GM18502 (cell line): ENCODE measurements at regions not wholly inside any gene's neighbourhood (a gene's known extent, or its start where the extent isn't known, plus 50 kb on each side); places are given as distances from the start of the nearest gene placed in this dataset.
A peak's percentile ranks its signal among the peaks of the same experiment; 100 is the strongest.

Experiments
- ATAC-seq: cut with Tn5 transposase; IDR thresholded peaks from one replicate; pipeline ENCODE4 v1.9.1; 2021; ENCODE audit warnings: mild to moderate bottlenecking; ENCODE audit not compliant: unreplicated experiment, poor library complexity

GRCh38 chr7:113717739-113718138 is 201.1 kb downstream of the PPP1R3A start:
- ATAC-seq, result no peak

- ATAC-seq, result no peak
Observed at GRCh38 chr7:113715981-113716856, 202.6 kb downstream of the PPP1R3A start.

DNA sequence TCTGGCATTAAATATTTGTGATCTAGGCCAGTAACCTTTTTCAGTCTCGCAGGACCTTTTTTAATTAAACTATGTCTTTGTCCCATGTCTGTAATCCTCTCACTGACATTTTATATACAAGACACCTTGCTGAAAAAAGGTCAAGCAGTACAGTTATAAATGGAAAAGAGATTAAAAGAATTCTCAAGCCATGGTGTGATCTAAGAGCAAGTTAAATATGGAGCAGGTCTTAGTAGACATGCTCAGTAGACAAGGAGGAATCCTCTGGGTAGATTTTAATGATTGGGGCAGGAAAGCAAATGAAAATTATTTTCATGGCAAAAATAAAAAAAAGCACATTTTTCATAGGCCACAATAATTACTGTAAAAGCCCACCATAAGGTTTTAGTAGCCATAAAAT is 203.5 kb downstream of the PPP1R3A start:
- no peak for ATAC-seq

GRCh38 chr7:113710310-113711096 is 208.3 kb downstream of the PPP1R3A start:
- ATAC-seq, result peak; percentile 98

DNA sequence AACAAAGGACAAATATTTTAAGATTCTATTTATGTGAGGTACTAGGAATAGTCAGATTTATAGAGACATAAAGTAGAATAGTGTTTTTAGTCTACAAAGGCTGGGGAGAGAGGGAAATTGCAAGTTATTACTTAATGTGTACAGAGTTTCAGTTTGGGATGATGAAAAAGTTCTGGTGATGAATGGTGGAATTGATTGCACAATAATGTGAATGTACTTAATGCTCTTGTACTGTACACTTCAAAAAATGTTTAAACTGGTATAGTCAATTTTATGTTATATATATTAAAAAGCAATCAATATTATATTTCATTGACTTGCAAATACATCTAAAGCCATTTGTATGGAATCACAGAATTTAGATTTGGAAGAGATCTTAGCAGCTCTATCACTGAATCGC is 213.4 kb downstream of the PPP1R3A start:
- ATAC-seq, result no peak

DNA sequence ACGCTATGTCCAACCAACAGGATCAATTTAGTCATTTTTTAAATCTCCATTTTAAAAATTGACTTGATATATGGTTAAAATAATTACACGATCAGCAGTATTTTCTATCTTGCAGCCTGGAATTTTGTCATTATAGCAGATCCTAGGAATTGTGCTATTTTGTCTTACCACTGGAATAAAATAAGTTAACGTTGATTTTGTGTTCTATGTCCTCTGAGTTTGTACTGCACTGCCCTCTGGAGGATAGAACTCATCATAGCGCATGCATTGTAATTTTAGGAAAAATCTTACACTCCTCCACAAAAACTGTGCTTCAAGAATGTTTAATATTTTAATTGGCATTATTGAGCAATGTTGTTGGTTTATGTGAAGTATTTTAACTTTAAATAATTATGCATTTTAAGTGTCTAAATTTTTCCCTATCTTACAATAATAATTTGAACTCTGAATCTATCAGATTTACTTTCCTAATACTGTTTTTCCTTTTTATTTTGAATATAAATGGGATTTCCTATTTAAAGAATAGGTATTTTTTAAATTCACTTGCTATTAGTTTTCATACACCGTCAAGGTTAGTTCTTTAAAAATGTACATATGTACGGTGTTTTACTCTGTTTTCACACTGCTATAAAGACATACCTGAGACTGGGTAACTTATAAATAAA is 220.1 kb downstream of the PPP1R3A start:
- peak; percentile 64 for ATAC-seq

DNA sequence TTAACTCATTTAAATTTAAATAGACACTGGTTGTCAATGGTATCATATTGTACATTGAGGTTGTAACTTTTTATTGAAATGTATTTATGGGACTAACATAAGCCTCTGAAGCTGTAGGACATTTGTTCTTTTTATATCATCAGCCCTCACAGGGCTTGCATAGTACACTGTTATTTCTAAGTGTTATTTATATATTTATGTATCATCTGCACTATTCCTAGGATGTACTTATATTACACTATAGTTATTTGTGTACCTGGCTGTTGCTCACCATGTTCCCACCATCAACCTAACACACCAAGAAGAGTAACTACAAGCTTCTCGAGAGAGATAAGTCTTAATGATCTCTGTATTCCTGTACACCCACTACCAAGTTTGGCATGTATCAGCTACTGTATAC is 224.7 kb downstream of the PPP1R3A start:
- no peak for ATAC-seq

DNA sequence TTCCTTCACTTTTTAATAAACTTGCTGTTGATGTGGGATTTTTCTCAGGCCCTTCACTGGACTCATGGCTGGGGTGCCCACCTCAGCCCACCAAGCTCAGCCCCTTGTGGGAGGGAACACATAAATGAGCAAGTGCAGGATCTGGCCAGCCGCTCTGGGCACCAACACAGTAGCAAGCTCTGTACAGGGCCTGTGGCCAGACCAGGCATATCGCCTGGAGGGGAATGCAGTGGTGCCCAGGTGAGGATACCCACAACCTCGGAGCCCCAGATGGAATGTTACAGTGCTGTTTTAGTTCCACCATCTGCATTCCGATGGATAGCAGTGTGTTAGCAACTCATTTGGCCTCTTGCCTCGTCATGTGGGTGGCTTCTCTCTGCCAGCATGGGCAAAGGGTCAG is 234.6 kb downstream of the PPP1R3A start:
- no peak for ATAC-seq

GRCh38 chr7:113677811-113678210 is 241.0 kb downstream of the PPP1R3A start:
- ATAC-seq, result no peak

- ATAC-seq, result no peak
Observed at GRCh38 chr7:113664867-113665266, 253.9 kb downstream of the PPP1R3A start.

GRCh38 chr7:113659416-113659815 is 259.4 kb downstream of the PPP1R3A start:
- ATAC-seq, result no peak

DNA sequence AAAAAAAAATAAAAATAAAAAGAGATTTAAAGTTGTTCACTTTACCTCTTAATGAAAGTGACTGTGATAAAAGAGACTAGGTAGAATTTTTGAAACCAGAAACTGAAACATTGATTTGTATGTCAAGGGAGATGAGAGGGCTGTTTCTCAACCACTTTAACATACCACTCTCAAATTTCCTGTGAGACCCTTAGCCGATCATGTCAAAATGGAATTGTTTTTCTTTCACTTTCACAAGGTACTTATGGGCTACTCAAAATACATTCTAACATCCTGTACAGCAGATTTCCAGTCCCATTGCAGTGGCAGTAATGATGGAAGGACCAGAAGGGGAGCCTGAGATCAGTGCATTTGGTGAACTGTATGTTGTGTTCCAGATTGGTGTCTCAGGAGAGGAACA is 261.2 kb downstream of the PPP1R3A start:
- peak; percentile 95 for ATAC-seq

DNA sequence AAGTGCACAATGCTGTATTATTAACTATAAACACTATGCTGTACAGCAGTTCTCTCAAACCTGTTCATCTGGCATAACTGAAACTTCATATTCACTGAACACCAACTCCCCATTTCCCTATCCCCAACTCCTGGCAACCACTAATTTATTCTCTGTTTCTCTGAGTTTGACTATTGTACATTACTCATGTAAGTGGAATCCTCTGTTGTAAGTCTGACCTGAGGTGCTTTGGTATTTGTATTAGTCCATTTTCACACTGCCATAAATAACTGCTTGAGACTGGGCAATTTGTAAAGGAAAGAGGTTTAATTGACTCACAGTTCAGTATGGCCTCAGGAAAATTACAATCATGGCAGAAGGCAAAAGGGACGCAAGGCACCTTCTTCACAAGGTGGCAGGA is 266.3 kb downstream of the PPP1R3A start:
- no peak for ATAC-seq

- ATAC-seq, result no peak
Observed at GRCh38 chr7:113649556-113649955, 269.3 kb downstream of the PPP1R3A start.

DNA sequence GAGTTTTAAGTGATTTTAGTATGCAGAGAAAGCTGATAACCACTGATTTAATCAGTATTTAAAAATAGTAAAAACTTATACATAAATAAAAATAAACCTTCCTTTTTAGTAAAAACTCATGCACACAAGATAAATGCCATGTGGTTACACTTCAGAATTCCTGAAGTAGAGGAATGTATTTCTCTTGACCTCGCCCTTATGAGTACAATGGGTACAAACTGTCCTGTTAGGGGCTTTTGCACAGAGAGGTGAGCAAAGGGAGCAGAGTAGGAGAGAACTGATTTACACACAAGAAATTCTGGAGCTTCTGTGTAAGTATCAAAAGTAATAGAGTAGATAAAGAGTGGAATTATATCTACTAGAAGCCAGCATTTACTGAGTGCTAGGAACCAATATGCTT is 279.6 kb downstream of the PPP1R3A start:
- ATAC-seq, result no peak

DNA sequence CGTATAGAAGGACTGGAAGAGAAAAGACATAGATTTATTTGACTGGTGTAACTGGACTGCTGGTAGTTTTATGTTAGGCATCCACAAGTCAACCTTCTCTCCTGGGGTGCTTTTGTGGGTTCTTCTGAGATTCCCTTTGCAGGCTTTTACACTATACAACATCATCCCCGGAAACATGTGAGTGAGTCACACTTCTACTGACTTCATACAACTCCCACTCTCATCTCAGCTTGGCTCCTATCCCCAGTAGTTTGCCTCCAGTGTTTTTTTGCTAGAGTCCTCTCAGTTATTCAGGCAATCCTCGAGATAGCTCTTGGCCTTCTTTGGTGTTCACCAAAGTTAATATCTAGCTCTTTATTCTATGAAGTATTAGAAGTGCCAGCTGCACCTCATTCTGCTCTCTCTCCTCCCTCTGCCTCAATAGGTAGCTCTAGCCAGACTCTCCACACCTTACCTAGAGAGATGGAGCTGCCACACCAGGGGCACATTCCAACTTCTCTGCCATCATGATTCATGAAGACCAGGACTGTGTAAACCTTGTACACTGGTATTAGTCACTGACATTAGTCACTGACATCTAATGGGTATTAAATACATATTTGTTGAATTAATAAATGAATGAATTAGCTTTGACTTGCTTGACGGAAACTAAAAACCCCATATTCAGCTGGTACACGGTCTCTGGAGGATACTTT is 281.9 kb downstream of the PPP1R3A start:
- ATAC-seq, result no peak

- no peak for ATAC-seq
Observed at GRCh38 chr7:113635492-113635891, 283.3 kb downstream of the PPP1R3A start.

- no peak for ATAC-seq
Observed at GRCh38 chr7:113633073-113633472, 285.7 kb downstream of the PPP1R3A start.

GRCh38 chr7:113628948-113629847 is 289.6 kb downstream of the PPP1R3A start:
- ATAC-seq, result no peak
